ENCODE measurements at regions not wholly inside any gene's neighbourhood (a gene's known extent, or its start where the extent isn't known, plus 50 kb on each side); places are given as distances from the start of the nearest gene placed in this dataset.

- no peak for ATAC-seq (ENCODE audit: low FRiP score)
- H3K36me3 ChIP-seq (ENCODE audit: control insufficient read depth in 1 of 2, insufficient read depth in 2 of 2, low read length in 1 of 2) = no peaks in the 10 kb centered on the region
- H3K4me1 ChIP-seq (ENCODE audit: control insufficient read depth in 1 of 2, insufficient read depth in 2 of 2, low read length in 2 of 2) = no peaks in the 10 kb centered on the region
- H3K27ac ChIP-seq (ENCODE audit: low read depth in 1 of 2, low read length in 2 of 2) = no peak overlapping the region
- peaks cover 0 to 1% of the 10 kb centered on the region in 2 donors for H3K27me3 ChIP-seq (ENCODE audit: control insufficient read depth in 1 of 2, insufficient read depth in 2 of 2, low read length in 1 of 2)
- H3K9me3 ChIP-seq (ENCODE audit: control insufficient read depth, low read length) = peaks cover 1% of the 10 kb centered on the region
- 32 to 40% methylated on average over 11 of the region's 11 CpGs for WGBS, 2 donors
- H3K4me3 ChIP-seq (ENCODE audit: low read length in 2 of 2) = no peak overlapping the region
- intact Hi-C loops (cut with DNase I) = no loop called here
- no peak for DNase-seq
Measured at GRCh38 chr6:166010136-166010960, 157.3 kb downstream of the TBXT start.

GRCh38 chr6:166009385-166010031, 158.1 kb downstream of the TBXT start:
- no peak overlapping the region for H3K4me3 ChIP-seq (ENCODE audit: low read length in 2 of 2)
- no peak for ATAC-seq (ENCODE audit: low FRiP score)

DNA sequence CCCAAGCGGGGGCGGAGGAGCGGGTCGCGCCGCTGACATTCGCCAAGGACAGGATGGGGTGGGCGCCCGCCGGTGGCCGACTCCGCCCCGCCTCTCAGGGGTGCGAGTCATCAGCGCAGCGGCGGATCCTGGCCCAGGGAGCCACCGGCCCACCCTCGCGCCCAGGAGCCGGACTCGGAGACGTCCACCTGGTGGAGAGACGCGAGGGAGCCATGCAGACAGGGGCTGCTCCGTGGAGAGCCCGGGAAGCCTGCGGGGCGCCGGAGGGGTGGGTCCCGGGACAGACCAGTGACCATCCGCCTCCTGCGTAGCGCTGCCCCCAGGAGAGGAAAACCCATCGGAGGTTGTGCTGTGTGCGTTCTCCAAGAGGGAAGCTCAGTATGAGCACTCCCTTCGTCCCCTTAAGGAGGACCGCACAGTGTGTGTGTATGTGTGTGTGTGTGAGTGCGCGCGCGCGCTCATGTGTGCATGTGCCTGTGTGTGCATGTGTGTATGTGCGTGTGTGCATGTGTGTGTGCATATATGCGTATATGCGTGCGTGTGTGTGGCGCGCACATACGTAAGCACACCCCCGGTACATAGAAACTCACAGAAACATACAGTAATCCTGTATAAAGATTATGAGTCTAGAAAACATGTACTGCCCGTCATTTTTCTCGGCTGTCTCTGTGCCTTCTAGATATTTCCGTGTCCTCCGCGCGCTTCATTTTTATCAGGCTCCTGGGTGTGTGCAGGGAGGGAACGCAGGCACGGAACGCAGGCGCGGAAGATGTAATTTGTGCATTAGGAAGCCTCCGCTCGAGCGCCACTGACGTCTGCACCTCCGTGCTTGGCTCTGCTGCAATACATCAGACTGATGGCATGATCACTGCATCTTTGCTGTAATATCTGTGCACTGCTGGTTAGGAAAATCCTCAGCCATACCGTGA, 158.9 kb downstream of the TBXT start:
- peaks cover 0 to 1% of the 10 kb centered on the region in 2 donors for H3K27me3 ChIP-seq (ENCODE audit: control insufficient read depth in 1 of 2, insufficient read depth in 2 of 2, low read length in 1 of 2)
- DNase-seq (no peak), ATAC-seq (ENCODE audit: low FRiP score) (peak; percentile 20)
- no peaks in the 10 kb centered on the region for H3K4me1 ChIP-seq (ENCODE audit: control insufficient read depth in 1 of 2, insufficient read depth in 2 of 2, low read length in 2 of 2)
- no peak overlapping the region for H3K27ac ChIP-seq (ENCODE audit: low read depth in 1 of 2, low read length in 2 of 2)
- no peaks in the 10 kb centered on the region for H3K9me3 ChIP-seq (ENCODE audit: control insufficient read depth, low read length)
- WGBS, 2 donors = 4% methylated on average over 67 to 68 of the region's 68 CpGs
- intact Hi-C loops (cut with DNase I) = no loop called here
- H3K36me3 ChIP-seq (ENCODE audit: control insufficient read depth in 1 of 2, insufficient read depth in 2 of 2, low read length in 1 of 2) = no peaks in the 10 kb centered on the region
- no peak overlapping the region for H3K4me3 ChIP-seq (ENCODE audit: low read length in 2 of 2)

More at GRCh38 chr6:166009385-166010031, 158.1 kb downstream of the TBXT start:
- Histone ChIP-seq H3K27ac (ENCODE audit: low read depth in 1 of 2, low read length in 2 of 2) (no peak overlapping the region), H3K36me3 (ENCODE audit: control insufficient read depth in 1 of 2, insufficient read depth in 2 of 2, low read length in 1 of 2) (no peaks in the 10 kb centered on the region), H3K4me1 (ENCODE audit: control insufficient read depth in 1 of 2, insufficient read depth in 2 of 2, low read length in 2 of 2) (no peaks in the 10 kb centered on the region), H3K27me3 (ENCODE audit: control insufficient read depth in 1 of 2, insufficient read depth in 2 of 2, low read length in 1 of 2) (peaks cover 0 to 1% of the 10 kb centered on the region in 2 donors), H3K9me3 (ENCODE audit: control insufficient read depth, low read length) (no peaks in the 10 kb centered on the region)
- DNase-seq = no peak
- WGBS, 2 donors = 61 to 65% methylated on average over 8 of the region's 8 CpGs
- intact Hi-C loops (cut with DNase I) = no loop called here

- WGBS, 2 donors = 5 to 6% methylated on average over 18 of the region's 18 CpGs
- DNase-seq (peak in 1 of 2 donors; percentile 83), ATAC-seq (ENCODE audit: low FRiP score) (no peak)
- intact Hi-C loops (cut with DNase I) = no loop called here
- Histone ChIP-seq H3K36me3 (ENCODE audit: control insufficient read depth in 1 of 2, insufficient read depth in 2 of 2, low read length in 1 of 2) (no peaks in the 10 kb centered on the region), H3K4me3 (ENCODE audit: low read length in 2 of 2) (no peak overlapping the region), H3K27ac (ENCODE audit: low read depth in 1 of 2, low read length in 2 of 2) (no peak overlapping the region), H3K9me3 (ENCODE audit: control insufficient read depth, low read length) (no peaks in the 10 kb centered on the region), H3K27me3 (ENCODE audit: control insufficient read depth in 1 of 2, insufficient read depth in 2 of 2, low read length in 1 of 2) (peaks cover 0 to 1% of the 10 kb centered on the region in 2 donors), H3K4me1 (ENCODE audit: control insufficient read depth in 1 of 2, insufficient read depth in 2 of 2, low read length in 2 of 2) (no peaks in the 10 kb centered on the region)
Measured at GRCh38 chr6:166007349-166008263, 160.0 kb downstream of the TBXT start.

DNA sequence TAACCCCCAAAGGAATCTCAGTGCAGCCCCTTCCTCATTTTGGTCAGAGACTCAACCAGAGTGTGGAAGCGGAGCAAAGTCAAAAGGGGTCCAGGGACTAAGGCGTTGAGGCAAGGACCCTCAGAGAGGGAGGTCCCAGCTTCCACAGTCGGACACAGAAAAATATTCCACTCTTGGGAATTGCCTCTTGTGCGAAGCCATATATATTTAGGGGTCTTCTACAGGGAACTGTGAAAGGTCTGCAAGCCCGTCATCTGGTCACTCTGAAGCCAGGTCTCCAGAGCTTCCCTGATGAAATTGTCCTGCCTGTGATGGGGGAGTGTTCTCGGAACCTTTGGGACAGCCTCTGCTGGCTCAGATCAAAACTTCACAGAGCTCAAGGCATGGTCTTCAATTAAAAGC, 160.8 kb downstream of the TBXT start:
- DNase-seq = no peak
- Histone ChIP-seq H3K9me3 (ENCODE audit: control insufficient read depth, low read length) (no peaks in the 10 kb centered on the region), H3K27ac (ENCODE audit: low read depth in 1 of 2, low read length in 2 of 2) (no peak overlapping the region), H3K4me3 (ENCODE audit: low read length in 2 of 2) (no peak overlapping the region), H3K36me3 (ENCODE audit: control insufficient read depth in 1 of 2, insufficient read depth in 2 of 2, low read length in 1 of 2) (no peaks in the 10 kb centered on the region), H3K27me3 (ENCODE audit: control insufficient read depth in 1 of 2, insufficient read depth in 2 of 2, low read length in 1 of 2) (peaks cover 0 to 1% of the 10 kb centered on the region in 2 donors), H3K4me1 (ENCODE audit: control insufficient read depth in 1 of 2, insufficient read depth in 2 of 2, low read length in 2 of 2) (no peaks in the 10 kb centered on the region)
- intact Hi-C loops (cut with DNase I) = no loop called here
- ATAC-seq (ENCODE audit: low FRiP score) = no peak
- WGBS, 2 donors = 6 to 9% methylated on average over 6 of the region's 6 CpGs

GRCh38 chr6:166005944-166006899, 161.4 kb downstream of the TBXT start:
- intact Hi-C loops (cut with DNase I) = no loop called here

GRCh38 chr6:166005401-166005943, 162.2 kb downstream of the TBXT start:
- H3K36me3 ChIP-seq (ENCODE audit: control insufficient read depth in 1 of 2, insufficient read depth in 2 of 2, low read length in 1 of 2) = no peaks in the 10 kb centered on the region
- H3K27me3 ChIP-seq (ENCODE audit: control insufficient read depth in 1 of 2, insufficient read depth in 2 of 2, low read length in 1 of 2) = no peaks in the 10 kb centered on the region
- H3K4me3 ChIP-seq (ENCODE audit: low read length in 2 of 2) = peak overlapping the region in 1 of 2 donors; percentile 15
- no peak overlapping the region for H3K27ac ChIP-seq (ENCODE audit: low read depth in 1 of 2, low read length in 2 of 2)
- 1 to 2% methylated on average over 21 of the region's 21 CpGs for WGBS, 2 donors
- H3K4me1 ChIP-seq (ENCODE audit: control insufficient read depth in 1 of 2, insufficient read depth in 2 of 2, low read length in 2 of 2) = no peaks in the 10 kb centered on the region
- ATAC-seq (ENCODE audit: low FRiP score) (peak; percentile 69), DNase-seq (peak; percentile 69 to 87)
- no peaks in the 10 kb centered on the region for H3K9me3 ChIP-seq (ENCODE audit: control insufficient read depth, low read length)
- intact Hi-C loops (cut with DNase I) = no loop called here

More at GRCh38 chr6:166005944-166006899, 161.4 kb downstream of the TBXT start:
- Histone ChIP-seq H3K9me3 (ENCODE audit: control insufficient read depth, low read length) (no peaks in the 10 kb centered on the region), H3K4me1 (ENCODE audit: control insufficient read depth in 1 of 2, insufficient read depth in 2 of 2, low read length in 2 of 2) (no peaks in the 10 kb centered on the region), H3K27me3 (ENCODE audit: control insufficient read depth in 1 of 2, insufficient read depth in 2 of 2, low read length in 1 of 2) (peaks cover 0 to 1% of the 10 kb centered on the region in 2 donors), H3K4me3 (ENCODE audit: low read length in 2 of 2) (peak overlapping the region in 1 of 2 donors; percentile 15), H3K36me3 (ENCODE audit: control insufficient read depth in 1 of 2, insufficient read depth in 2 of 2, low read length in 1 of 2) (no peaks in the 10 kb centered on the region), H3K27ac (ENCODE audit: low read depth in 1 of 2, low read length in 2 of 2) (no peak overlapping the region)
- whole genome bisulfite sequencing, 2 donors = 1 to 2% methylated on average over 33 to 47 of the region's 47 CpGs
- ATAC-seq (ENCODE audit: low FRiP score) (peak; percentile 85), DNase-seq (peak in 1 of 2 donors; percentile 79)

All from aorta (tissue), 5 donors.